IPS-20b (cell line): ENCODE measurements at regions not wholly inside any gene's neighbourhood (a gene's known extent, or its start where the extent isn't known, plus 50 kb on each side); places are given as distances from the start of the nearest gene placed in this dataset.

Experiments
- H3K27ac ChIP-seq: one replicate; pipeline ENCODE4 v1.5.1; 2013; ENCODE audit warnings: low read length
- H3K27me3 ChIP-seq: 2 replicates; pipeline ENCODE4 v1.6.1; 2013; ENCODE audit warnings: mild to moderate bottlenecking, low read length, inconsistent platforms; ENCODE audit not compliant: insufficient read depth
- H3K36me3 ChIP-seq: 2 replicates; pipeline ENCODE4 v1.6.1; 2013; ENCODE audit warnings: low read depth, mild to moderate bottlenecking, inconsistent platforms, low read length, moderate library complexity; ENCODE audit not compliant: insufficient read depth
- H3K4me1 ChIP-seq: 2 replicates; pipeline ENCODE4 v1.6.1; 2013; ENCODE audit warnings: mild to moderate bottlenecking, control low read depth, inconsistent platforms, low read length, moderate library complexity; ENCODE audit not compliant: insufficient read depth
- H3K4me3 ChIP-seq: 2 replicates; pipeline ENCODE4 v1.5.1; 2013; ENCODE audit warnings: mild to moderate bottlenecking, low read length, inconsistent platforms
- H3K9ac ChIP-seq: 2 replicates; pipeline ENCODE4 v1.6.1; 2013; ENCODE audit warnings: low read depth, mild to moderate bottlenecking, inconsistent platforms, low read length, moderate library complexity
- H3K9me3 ChIP-seq: 2 replicates; pipeline ENCODE4 v1.6.1; 2013; ENCODE audit warnings: mild to moderate bottlenecking, low read depth, low read length, inconsistent platforms; ENCODE audit not compliant: insufficient read depth

DNA sequence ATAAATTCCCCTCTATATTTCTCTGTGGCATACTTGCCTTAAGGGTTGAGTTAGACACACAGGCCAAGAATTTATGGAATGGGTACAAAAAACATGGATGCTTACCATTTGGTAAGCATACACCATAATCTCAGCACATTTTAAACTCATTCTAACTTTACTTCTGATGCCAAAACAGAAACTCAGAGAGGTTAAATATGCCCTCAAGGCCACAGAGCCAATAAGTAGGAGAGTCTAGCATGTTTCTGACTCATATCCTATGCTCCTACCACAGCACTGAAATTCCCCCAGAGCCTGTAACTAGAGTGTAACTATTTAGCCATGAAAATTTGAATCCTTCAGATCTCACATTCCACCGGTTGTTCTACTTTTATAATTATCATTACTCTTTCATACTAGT lies 559.7 kb downstream of the ACTL7B start:
- no peak overlapping the region for H3K9ac ChIP-seq
- H3K27ac ChIP-seq, result no peak overlapping the region
- no peaks in the 10 kb centered on the region; the same call in 1 of the 2 replicates for H3K9me3 ChIP-seq
- no peak overlapping the region for H3K4me3 ChIP-seq
- no peaks in the 10 kb centered on the region for H3K4me1 ChIP-seq
- H3K36me3 ChIP-seq, result no peaks in the 10 kb centered on the region
- no peaks in the 10 kb centered on the region for H3K27me3 ChIP-seq

DNA sequence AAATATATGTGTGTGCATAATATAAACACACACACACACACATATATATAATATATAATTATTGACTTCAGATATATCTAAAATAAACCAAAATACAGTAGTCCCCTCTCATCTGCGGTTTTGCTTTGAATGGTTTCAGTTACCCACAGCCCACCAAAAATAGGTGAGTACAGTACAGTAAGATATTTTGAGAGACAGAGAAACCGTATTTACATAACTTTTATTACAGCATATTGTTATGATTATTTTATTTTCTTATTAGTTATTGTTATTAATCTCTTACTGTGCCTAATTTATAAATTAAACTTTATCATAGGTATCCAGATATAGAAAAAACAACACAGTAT lies 564.2 kb downstream of the ACTL7B start:
- no peaks in the 10 kb centered on the region for H3K36me3 ChIP-seq
- H3K4me3 ChIP-seq, result no peak overlapping the region
- no peak overlapping the region for H3K9ac ChIP-seq
- no peaks in the 10 kb centered on the region for H3K4me1 ChIP-seq
- H3K9me3 ChIP-seq, result no peaks in the 10 kb centered on the region
- H3K27ac ChIP-seq, result no peak overlapping the region
- H3K27me3 ChIP-seq, result no peaks in the 10 kb centered on the region

DNA sequence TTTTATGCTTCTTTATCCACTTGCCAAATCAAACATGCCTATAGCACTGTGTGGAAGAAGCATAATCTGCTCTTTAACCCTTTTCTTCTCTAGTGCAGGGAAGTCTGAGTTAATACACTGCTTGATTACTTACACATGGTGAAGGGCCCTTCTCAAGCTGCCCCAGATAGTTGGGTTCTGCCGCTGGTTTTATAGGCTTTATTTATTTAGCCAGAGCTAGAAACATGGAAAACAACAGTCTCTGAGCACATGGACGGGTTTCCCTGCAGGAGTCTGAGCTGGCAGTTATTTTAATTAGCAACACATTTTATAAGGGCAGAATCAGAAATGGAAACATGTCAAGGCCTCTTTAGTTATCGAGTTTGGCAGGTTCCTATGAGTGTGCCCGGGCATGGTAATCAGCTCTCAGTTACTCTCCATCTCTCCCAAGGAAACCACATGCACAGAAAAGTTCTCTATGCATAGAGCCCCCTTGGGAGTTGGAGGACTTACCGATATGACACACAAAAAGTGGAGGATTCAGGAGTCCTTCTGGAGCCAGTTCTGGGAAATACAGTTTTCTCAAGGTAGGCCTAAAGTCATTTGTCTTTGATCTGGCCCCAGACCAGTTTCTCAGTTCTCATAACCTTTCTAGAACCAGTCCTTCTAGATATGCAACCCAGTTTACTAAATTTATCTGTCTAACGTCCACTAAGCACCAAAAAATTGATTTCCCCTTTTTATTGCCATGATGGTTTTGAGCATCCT lies 564.8 kb downstream of the ACTL7B start:
- H3K9me3 ChIP-seq, result no peaks in the 10 kb centered on the region
- H3K4me3 ChIP-seq, result no peak overlapping the region
- no peaks in the 10 kb centered on the region for H3K4me1 ChIP-seq
- H3K27me3 ChIP-seq, result no peaks in the 10 kb centered on the region
- H3K9ac ChIP-seq, result no peak overlapping the region
- H3K36me3 ChIP-seq, result no peaks in the 10 kb centered on the region
- H3K27ac ChIP-seq, result no peak overlapping the region

DNA sequence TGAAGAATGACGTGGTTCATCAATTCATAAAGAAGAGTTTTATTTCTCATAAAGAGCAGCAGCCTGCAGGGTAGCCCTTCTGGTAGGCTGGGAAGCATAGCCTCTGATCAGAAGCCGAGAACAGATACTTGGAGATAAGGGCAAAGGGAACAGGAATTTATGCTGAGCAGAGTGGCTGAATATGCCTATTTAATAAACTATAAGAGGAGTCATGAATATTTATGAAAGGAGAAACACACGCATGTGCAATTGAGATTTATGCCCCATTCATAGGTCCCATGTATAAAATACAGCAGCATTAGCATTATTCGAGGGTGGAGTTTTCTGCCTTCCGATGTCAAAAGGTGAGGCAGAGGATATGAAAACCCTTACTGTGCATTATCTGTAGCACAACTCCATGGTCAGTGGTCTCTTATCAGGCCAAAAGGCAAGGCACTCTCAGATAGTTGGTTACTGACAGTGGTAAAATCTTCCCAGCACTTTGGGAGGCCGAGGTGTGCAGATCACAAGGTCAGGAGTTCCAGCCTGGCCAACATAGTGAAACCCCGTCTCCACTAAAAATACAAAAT lies 569.1 kb downstream of the ACTL7B start:
- H3K27ac ChIP-seq, result no peak overlapping the region
- no peaks in the 10 kb centered on the region for H3K9me3 ChIP-seq
- H3K9ac ChIP-seq, result no peak overlapping the region
- no peaks in the 10 kb centered on the region for H3K4me1 ChIP-seq
- H3K4me3 ChIP-seq, result no peak overlapping the region
- H3K27me3 ChIP-seq, result no peaks in the 10 kb centered on the region
- H3K36me3 ChIP-seq, result no peaks in the 10 kb centered on the region

DNA sequence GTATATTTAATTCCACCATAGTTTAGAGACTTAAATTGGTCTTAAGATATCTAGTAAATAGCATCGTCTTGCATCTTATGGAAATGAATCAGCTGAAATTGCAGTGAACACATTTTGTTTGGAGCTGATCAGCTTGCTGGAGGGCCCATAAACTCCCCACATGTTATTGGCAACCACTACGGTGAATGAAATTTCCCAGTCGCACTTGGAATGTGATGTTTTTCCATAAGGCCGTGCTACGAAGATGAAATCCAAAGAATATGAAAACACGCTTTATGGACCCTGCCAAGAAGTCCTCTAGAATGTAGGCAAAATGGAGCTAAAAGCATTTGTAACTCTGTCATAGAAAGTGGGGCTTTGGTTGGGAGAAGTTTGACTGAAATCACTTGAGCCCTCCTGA lies 572.1 kb downstream of the ACTL7B start:
- Histone ChIP-seq H3K36me3 (no peaks in the 10 kb centered on the region), H3K4me1 (no peaks in the 10 kb centered on the region), H3K9ac (no peak overlapping the region), H3K27me3 (no peaks in the 10 kb centered on the region), H3K9me3 (no peaks in the 10 kb centered on the region), H3K4me3 (no peak overlapping the region), H3K27ac (no peak overlapping the region)

DNA sequence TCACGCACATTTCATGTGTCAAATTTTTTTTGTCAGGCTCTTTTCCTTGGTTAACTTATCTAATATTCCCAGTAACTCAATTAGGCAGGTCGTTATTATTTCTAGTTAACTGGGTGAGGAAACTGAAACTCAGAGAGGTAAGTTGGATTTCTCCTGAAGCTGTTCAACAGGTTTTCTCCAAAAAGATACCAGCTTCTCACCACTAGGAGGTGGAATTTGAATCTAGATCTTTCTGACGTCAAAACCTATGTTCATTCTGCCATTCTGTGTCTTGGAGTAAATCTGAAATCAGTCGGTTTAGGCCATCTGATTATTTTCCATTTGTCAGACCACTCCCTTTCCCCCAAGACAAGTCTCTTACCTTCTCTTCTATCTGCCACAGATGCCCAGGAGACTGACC lies 572.9 kb downstream of the ACTL7B start:
- no peak overlapping the region for H3K27ac ChIP-seq
- H3K4me1 ChIP-seq, result no peaks in the 10 kb centered on the region
- H3K27me3 ChIP-seq, result no peaks in the 10 kb centered on the region
- H3K9me3 ChIP-seq, result no peaks in the 10 kb centered on the region
- no peaks in the 10 kb centered on the region for H3K36me3 ChIP-seq
- no peak overlapping the region for H3K4me3 ChIP-seq
- no peak overlapping the region for H3K9ac ChIP-seq

DNA sequence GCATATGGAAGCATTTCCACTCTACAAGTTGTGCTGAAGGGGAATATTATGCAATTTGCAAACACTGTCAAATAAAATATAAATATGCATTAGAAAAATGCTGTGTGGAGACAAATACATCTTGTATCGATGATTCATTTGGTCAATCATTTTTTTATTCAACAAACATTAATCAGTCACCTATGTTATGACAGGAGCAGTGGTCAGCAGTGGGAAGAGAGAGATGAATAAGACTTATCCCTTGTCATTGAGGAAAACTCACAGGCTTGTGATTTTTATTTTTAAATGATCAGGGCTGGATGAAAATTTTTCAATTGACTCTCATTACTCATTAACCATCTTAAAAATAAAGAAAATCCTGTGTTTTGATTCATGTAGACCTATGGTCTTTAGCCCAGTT lies 574.1 kb downstream of the ACTL7B start:
- Histone ChIP-seq H3K4me1 (no peaks in the 10 kb centered on the region), H3K9me3 (no peaks in the 10 kb centered on the region), H3K27ac (no peak overlapping the region), H3K27me3 (no peaks in the 10 kb centered on the region), H3K36me3 (no peaks in the 10 kb centered on the region), H3K9ac (no peak overlapping the region), H3K4me3 (no peak overlapping the region)

DNA sequence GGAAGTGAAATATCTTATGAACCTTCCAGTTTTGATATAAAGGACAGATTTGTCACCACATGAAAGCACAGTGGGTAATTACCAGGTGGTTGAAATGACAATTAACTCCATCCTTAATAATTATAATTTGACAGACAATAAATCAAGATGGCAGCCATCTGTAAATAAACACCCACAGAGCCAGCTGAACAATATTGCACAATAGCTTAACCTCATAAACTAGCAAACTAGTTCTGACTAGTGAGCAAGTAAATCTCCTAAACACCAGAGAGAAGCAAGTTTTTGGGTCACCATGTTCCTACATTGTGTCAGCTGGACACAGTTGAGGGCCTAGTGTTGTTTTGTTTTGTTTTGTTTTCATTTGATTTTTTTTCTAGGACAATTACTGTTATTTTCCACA lies 577.4 kb downstream of the ACTL7B start:
- H3K4me3 ChIP-seq, result no peak overlapping the region
- H3K27me3 ChIP-seq, result no peaks in the 10 kb centered on the region
- no peak overlapping the region for H3K9ac ChIP-seq
- peaks cover under 1% of the 10 kb centered on the region; the same call in 1 of the 2 replicates for H3K4me1 ChIP-seq
- H3K36me3 ChIP-seq, result no peaks in the 10 kb centered on the region
- H3K27ac ChIP-seq, result no peak overlapping the region
- no peaks in the 10 kb centered on the region for H3K9me3 ChIP-seq

DNA sequence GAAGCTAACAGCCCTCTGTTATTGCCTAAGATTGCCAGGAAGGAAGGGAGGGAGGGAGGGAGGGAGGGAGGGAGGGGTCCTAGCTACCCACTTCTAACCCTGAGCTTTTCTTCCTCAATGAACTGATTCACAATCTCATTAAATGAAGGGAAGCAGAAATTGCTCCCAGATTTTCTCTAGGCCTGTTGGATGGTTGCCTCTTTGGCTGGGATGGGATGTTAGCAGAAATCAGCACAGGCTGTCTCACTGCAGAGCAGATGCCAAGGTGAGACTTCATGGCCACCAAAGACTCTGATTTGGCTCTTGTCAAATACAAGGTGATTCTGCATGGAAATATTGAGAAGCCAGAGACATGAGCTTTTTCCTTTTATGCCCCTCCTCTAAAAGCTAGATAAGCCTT lies 578.6 kb downstream of the ACTL7B start:
- H3K9me3 ChIP-seq, result no peaks in the 10 kb centered on the region
- H3K36me3 ChIP-seq, result no peaks in the 10 kb centered on the region
- peaks cover 10% of the 10 kb centered on the region; the same call in 1 of the 2 replicates for H3K4me1 ChIP-seq
- no peak overlapping the region for H3K9ac ChIP-seq
- H3K27ac ChIP-seq, result no peak overlapping the region
- H3K27me3 ChIP-seq, result no peaks in the 10 kb centered on the region
- H3K4me3 ChIP-seq, result no peak overlapping the region

DNA sequence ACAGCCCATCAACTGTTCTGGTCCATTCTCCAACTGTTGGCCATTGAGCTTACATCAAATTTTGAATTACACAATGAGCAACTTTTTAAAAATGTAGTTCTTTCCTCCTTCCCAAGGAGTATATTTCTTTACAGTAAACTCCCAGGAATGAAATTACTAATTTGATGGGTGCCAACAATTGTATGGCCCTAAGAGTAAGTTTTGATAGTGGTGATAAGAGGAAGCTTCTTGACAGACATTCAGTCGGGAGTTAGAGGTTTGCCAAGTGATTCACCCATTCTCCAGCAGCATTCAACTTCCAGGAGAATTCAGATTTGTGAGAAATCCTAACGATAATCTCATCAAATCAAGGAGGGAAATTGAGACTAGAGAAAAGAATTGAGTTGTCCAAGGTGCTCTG lies 579.9 kb downstream of the ACTL7B start:
- no peaks in the 10 kb centered on the region for H3K27me3 ChIP-seq
- H3K4me1 ChIP-seq, result peaks cover 19% of the 10 kb centered on the region; the same call in 1 of the 2 replicates
- no peak overlapping the region for H3K27ac ChIP-seq
- H3K36me3 ChIP-seq, result no peaks in the 10 kb centered on the region
- no peak overlapping the region for H3K4me3 ChIP-seq
- no peak overlapping the region for H3K9ac ChIP-seq
- H3K9me3 ChIP-seq, result no peaks in the 10 kb centered on the region

DNA sequence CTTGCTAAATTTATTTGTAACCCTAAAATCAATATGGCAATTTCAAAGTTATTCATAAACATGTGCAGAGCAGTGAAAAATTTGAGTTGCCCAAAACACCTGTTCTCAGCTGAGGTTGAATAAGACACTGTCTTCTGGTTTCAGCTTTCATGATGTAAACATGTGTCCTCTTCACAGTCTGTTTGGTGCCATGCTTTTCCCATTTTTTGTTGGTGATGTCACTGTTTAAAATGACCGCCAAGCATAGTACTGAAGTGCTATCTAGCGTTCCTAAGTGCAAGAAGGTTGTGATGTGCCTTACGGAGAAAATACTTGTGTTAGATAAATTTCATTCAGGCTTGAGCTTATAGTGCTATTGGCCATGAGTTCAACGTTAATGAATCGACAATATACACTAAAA lies 580.8 kb downstream of the ACTL7B start:
- H3K27ac ChIP-seq, result no peak overlapping the region
- no peak overlapping the region for H3K4me3 ChIP-seq
- H3K36me3 ChIP-seq, result no peaks in the 10 kb centered on the region
- H3K4me1 ChIP-seq, result peaks cover 19% of the 10 kb centered on the region; the same call in 1 of the 2 replicates
- H3K9me3 ChIP-seq, result no peaks in the 10 kb centered on the region; the same call in 1 of the 2 replicates
- no peaks in the 10 kb centered on the region for H3K27me3 ChIP-seq
- H3K9ac ChIP-seq, result no peak overlapping the region

DNA sequence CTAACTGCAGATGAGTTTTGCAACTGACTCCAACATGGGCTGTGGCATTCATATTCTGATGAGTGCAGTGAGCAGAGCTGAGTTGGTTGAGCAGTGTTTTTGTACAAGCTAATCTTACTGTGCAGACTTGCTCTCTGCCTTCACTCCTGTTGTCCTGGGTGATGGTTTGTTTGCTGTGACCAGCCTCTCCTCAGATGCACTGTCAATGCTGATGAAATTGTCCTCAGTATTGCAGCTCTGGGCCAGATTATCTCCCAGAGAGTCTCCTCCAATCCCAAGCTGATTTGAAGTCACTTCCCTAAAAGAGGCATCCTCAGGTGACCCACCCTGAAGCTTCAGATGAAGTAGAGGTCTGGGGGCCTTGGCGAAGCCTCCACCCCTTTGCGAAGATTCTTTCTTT lies 581.8 kb downstream of the ACTL7B start:
- Histone ChIP-seq H3K27me3 (no peaks in the 10 kb centered on the region), H3K9me3 (no peaks in the 10 kb centered on the region; the same call in 1 of the 2 replicates), H3K4me3 (no peak overlapping the region), H3K36me3 (no peaks in the 10 kb centered on the region), H3K27ac (no peak overlapping the region), H3K4me1 (peaks cover 19% of the 10 kb centered on the region; the same call in 1 of the 2 replicates), H3K9ac (no peak overlapping the region)
